ENCODE measurements at regions not wholly inside any gene's neighbourhood (a gene's known extent, or its start where the extent isn't known, plus 50 kb on each side); places are given as distances from the start of the nearest gene placed in this dataset.
A peak's percentile ranks its signal among the peaks of the same experiment; 100 is the strongest.
"Not testable (repeated sequence)": the region's sequence is repeated elsewhere in the genome, so short reads cannot be mapped to it uniquely, and the experiment has no call there.

GRCh38 chr2:78814331-78814986, 211.0 kb upstream of the REG3G start:
- no peak for DNase-seq (ENCODE audit: low spot score)

- DNase-seq (ENCODE audit: low spot score) = no peak
Measured at GRCh38 chr2:78817430-78817829, 208.1 kb upstream of the REG3G start.

DNA sequence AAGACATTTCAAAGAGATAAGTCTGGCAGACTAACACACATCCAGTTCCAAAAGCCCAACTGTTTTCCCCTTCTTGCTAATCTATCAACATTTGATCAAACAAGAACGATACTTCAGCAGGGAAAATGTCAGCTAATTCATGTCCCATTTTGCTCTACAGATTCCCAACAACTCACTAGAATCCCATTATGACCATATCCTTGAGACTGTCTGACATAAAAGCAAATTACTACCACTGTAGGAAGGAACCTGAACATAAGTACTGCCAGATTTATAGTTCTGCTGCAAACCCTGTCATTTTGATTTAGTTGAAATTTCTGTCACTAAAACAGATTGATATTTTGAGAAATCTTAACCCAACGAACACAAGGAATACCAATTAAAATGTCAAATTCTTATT, 193.0 kb upstream of the REG3G start:
- DNase-seq (ENCODE audit: low spot score) = no peak

DNA sequence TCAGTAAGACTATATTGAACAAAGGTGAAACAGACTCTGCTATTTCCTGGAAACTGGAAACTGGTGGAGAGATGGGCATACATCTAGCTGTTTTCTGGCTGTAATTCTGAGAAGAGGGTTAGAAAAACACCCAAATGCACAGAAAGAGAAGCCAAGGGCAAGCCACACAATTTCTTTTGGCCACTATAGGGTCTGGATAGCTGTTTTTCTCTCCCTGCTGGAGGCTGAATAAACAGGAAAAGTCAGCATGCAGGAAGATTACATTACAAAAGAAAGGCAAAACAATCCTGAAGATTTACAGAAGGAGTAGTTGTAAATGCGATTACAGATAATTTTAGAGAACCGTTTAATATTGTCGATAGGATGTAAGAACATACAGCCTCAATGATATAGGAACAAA, 186.2 kb upstream of the REG3G start:
- no peak for DNase-seq (ENCODE audit: low spot score)

- DNase-seq (ENCODE audit: low spot score) = not testable (repeated sequence)
Measured at GRCh38 chr2:78840311-78840710, 185.2 kb upstream of the REG3G start.

- DNase-seq (ENCODE audit: low spot score) = no peak
Measured at GRCh38 chr2:78845664-78846185, 179.8 kb upstream of the REG3G start.

- peak; percentile 37 for DNase-seq (ENCODE audit: low spot score)
Measured at GRCh38 chr2:78861546-78861945, 164.0 kb upstream of the REG3G start.

- DNase-seq (ENCODE audit: low spot score) = no peak
Measured at GRCh38 chr2:78864205-78864604, 161.3 kb upstream of the REG3G start.

- no peak for DNase-seq (ENCODE audit: low spot score)
Measured at GRCh38 chr2:78865667-78866066, 159.8 kb upstream of the REG3G start.

DNA sequence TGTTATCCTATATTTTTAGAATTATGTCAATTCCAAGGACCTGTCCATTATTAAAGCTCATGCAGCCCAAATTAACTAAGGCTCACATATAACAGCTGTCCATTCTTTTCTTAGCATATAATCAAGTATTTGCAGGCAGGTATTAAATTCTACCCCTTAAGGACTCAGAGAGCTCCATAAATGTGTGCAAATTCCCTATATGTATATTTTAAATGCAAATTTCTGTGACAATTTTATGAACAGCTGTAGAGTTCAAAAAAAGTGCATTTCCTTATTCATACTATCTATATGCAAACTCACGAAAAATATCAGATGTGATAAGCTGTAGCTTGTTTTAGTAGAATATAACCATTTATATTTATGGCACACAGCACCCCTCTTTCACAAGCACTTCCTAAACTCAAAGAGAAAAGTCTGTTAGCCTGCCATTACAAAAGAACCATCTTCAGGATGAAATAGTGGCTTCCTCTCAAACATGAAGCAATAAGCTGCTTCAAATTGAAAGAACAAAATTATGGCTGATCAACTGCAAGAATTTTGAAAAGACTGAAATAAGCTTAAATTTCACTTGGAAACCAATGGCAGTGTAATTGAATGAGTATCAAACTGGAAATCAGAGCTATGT, 155.0 kb upstream of the REG3G start:
- DNase-seq (ENCODE audit: low spot score) = no peak

DNA sequence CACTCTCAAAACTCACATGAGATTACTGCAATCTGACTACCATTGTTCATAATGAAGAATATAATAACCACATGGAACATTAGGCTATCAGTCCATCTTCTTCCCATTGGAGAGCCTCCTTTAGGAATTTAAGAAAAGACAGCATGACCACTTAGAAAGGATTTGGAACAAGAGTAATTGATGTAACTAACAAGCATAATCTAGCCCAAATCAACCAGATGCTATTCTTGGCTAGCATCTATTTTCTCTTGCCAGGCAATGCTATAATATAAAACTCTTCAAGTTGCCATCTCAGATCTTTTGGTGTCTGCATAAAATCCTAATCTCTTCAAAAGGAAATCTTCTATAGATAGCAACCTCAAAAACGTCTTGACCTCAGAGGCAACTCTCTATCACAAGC, 152.0 kb upstream of the REG3G start:
- no peak for DNase-seq (ENCODE audit: low spot score)

- no peak for DNase-seq (ENCODE audit: low spot score)
Measured at GRCh38 chr2:78876316-78876688, 149.2 kb upstream of the REG3G start.

GRCh38 chr2:78887446-78887845, 138.1 kb upstream of the REG3G start:
- DNase-seq (ENCODE audit: low spot score) = no peak

DNA sequence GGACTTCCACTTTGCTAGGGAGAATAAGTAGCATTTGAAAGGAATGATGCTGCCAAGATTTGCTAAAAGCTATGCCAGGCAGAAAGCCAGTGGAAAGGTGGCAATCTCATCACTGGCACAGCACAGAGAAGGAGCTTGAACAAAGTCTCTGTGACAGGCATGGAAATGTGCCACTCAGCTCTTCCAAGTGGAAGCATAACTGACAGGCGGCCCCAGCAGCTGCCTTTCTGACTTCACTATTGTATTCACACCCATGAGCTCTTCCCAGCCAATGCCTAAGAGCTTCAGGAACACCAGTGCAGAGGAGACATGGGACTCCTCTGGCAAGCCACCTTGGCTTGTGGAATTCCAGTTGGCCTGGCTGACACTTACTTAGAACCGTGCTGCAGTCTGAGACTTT, 134.6 kb upstream of the REG3G start:
- DNase-seq (ENCODE audit: low spot score) = no peak

DNA sequence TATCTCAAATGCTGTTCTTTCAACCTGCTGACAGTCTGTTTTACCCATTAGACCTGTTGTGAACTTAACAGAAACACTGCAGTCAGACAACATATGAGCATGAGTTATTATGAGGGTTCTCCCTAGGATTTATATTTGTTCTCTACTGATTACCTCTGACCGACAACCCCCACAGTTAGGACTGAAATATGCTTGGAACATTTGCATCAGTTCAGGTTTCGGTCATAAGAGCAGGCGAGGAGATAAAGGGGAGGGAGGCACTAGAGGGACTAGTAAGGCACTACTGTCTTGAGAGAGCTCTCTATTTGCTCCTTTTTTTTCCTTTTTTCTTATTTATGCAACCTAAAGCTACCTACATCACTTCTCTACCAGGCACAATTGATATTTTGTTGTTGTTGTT, 133.2 kb upstream of the REG3G start:
- DNase-seq (ENCODE audit: low spot score) = no peak

DNA sequence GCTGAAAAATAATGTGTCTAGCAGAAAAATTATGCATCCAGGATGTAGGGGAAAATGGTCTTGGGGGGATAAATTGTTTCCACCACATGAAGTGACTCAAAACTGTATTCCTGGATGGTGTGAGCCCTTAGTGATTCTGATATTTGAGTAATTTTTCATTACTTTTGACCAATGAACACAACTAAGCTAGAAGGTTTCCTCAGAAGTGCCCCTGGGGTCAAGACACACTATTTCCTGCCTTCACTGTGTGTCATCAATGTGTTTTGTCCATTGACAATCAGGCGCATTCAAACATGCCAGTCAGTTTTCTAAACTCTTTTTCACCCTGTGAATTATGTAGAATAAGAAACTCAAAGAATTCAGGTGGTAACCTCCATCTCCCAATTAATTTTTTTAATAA, 130.5 kb upstream of the REG3G start:
- DNase-seq (ENCODE audit: low spot score) = no peak

- no peak for DNase-seq (ENCODE audit: low spot score)
Measured at GRCh38 chr2:78896536-78896935, 129.0 kb upstream of the REG3G start.

DNA sequence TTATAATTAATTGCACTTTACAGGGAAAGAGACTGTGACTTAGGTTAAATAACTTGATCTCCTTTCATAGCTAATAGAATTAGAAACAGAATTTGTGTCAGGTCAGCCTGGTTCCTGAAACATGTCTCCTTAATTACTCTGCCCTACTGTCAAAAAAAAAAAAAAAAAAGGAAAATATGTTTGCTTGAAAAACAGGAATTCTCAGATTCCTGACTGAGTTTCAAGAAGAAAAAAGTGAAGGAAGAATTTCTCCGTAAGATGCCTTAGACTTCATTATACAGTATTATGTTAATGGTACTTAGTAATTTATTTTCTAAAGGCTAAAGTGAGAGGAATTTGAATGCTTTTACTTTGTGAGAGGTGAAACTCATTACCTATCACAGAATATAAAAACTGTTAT, 118.4 kb upstream of the REG3G start:
- no peak for DNase-seq (ENCODE audit: low spot score)

- DNase-seq (ENCODE audit: low spot score) = peak; percentile 5
Measured at GRCh38 chr2:78908973-78909372, 116.5 kb upstream of the REG3G start.

- no peak for DNase-seq (ENCODE audit: low spot score)
Measured at GRCh38 chr2:78910376-78910775, 115.1 kb upstream of the REG3G start.

DNA sequence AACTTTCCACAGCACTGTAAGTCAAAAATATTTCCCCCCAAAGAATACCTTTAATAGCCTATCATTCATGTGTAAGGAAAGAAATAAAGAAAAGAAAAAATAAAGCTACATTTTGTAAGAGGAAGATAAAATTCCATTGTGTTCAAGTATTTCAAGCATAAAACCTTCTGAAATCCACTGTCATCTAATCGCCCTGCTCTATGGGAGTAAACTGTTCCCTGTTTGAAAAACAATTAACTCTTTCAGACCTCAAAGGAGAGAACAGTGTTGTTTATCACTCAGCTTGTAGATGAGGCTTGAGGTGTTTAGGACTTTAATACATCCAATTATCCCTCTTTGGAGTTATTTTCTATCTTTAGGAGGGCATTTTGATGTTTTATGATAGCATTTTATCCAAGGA, 112.2 kb upstream of the REG3G start:
- no peak for DNase-seq (ENCODE audit: low spot score)

DNA sequence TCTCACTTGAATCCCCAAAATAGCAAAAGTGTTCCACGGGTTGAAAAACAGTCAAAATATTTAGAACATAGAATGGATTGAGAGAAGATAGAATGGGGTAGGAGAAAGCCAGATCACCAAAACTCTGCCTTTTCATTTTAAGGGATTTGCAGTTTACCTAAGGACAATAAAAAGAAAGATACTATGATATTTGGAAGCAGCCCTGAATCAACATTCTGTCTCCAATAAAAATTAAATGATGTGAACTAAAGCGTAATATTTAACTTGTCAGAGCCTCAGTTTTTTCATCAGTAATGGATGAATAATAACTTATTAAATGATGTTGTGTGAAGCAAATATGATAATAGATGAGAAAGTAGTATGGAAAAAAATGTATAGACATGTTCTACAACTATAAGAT, 100.2 kb upstream of the REG3G start:
- DNase-seq (ENCODE audit: low spot score) = no peak

DNA sequence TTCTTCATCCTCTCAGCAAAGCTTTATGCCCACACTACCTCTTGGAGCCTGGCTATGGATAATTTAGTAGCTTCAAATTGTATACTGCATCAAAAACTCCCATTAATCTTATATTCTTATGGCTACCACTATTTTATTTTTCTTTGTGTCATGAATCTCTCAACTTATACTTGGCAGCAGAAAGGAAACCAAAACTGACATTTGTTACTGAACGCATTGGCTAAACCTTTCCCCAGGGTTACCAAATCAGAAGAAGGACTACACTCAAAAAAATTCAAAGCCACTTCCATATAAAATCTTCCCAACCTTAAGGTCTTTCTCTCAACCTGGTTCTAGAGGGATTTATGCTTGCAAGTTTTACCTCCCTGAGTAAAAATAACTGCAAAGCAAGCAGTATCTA, 97.0 kb upstream of the REG3G start:
- DNase-seq (ENCODE audit: low spot score) = no peak

GRCh38 chr2:78940998-78941397, 84.5 kb upstream of the REG3G start:
- DNase-seq (ENCODE audit: low spot score) = no peak
